PC-3 (cell line): ENCODE measurements at regions not wholly inside any gene's neighbourhood (a gene's known extent, or its start where the extent isn't known, plus 50 kb on each side); places are given as distances from the start of the nearest gene placed in this dataset.

Experiments
- ATAC-seq: fragments of 200-7000 bp; cut with Tn5 transposase; 2 replicates; pipeline ENCODE4 v1.9.1; 2020; ENCODE audit warnings: mild to moderate bottlenecking, moderate library complexity
- BruUV-seq: library from RNA; stranded (reverse); fragments of 400-500 nt; replicated peaks from 2 replicates; lab custom pipeline; 2021; lab: Mats Ljungman, UMichigan
- CTCF ChIA-PET: fragments of 300-600 bp; sonication (Branson Sonifier 250); formaldehyde crosslinking; loops from one replicate; lab custom pipeline; 2022; ENCODE audit warnings: antibody characterized with exemption; lab: Charles Lee
- POLR2A ChIA-PET: fragments of 300-600 bp; sonication (Branson Sonifier 250); formaldehyde crosslinking; loops from one replicate; lab custom pipeline; 2022; ENCODE audit warnings: antibody characterized with exemption; ENCODE audit not compliant: unreplicated experiment; lab: Charles Lee
- DNase-seq: peaks from one replicate; pipeline ENCODE4 v3.0.0-alpha.2; 2015
- H2AFZ ChIP-seq: fragments of 300-600 bp; sonication (generic); 2 replicates; pipeline ENCODE4 v1.6.0; 2016; ENCODE audit warnings: antibody characterized with exemption, low read length
- H3F3A ChIP-seq: fragments of 300-600 bp; sonication (generic); one replicate; pipeline ENCODE4 v1.6.0; 2017; ENCODE audit warnings: antibody characterized with exemption, low read length, control low read depth, mild to moderate bottlenecking; ENCODE audit not compliant: unreplicated experiment
- H3K27ac ChIP-seq: fragments of 300-600 bp; sonication (generic); 2 replicates; pipeline ENCODE4 v1.5.1; 2016; ENCODE audit warnings: mild to moderate bottlenecking, low read length
- H3K27me3 ChIP-seq: fragments of 300-600 bp; sonication (generic); 2 replicates; pipeline ENCODE4 v1.6.1; 2016; ENCODE audit warnings: low read length, mixed read lengths
- H3K36me3 ChIP-seq: fragments of 300-600 bp; sonication (generic); 2 replicates; pipeline ENCODE4 v1.6.1; 2016; ENCODE audit warnings: low read depth, mixed run types, low read length, mixed read lengths
- H3K4me1 ChIP-seq: fragments of 300-600 bp; sonication (generic); 2 replicates; pipeline ENCODE4 v1.5.1; 2016; ENCODE audit warnings: low read length; ENCODE audit not compliant: insufficient read depth
- H3K4me2 ChIP-seq: fragments of 300-600 bp; sonication (generic); 2 replicates; pipeline ENCODE4 v1.6.0; 2016; ENCODE audit warnings: low read length
- H3K4me3 ChIP-seq: fragments of 300-600 bp; sonication (generic); 2 replicates; pipeline ENCODE4 v1.5.1; 2016; ENCODE audit warnings: mild to moderate bottlenecking, low read length, mixed read lengths
- H3K79me2 ChIP-seq: fragments of 300-600 bp; sonication (generic); 2 replicates; pipeline ENCODE4 v1.6.1; 2017; ENCODE audit warnings: low read length, mixed read lengths
- H3K9ac ChIP-seq: fragments of 300-600 bp; sonication (generic); 2 replicates; pipeline ENCODE4 v1.6.0; 2016; ENCODE audit warnings: mild to moderate bottlenecking, low read length
- H3K9me2 ChIP-seq: fragments of 300-600 bp; sonication (generic); replicated peaks from 2 replicates; pipeline ENCODE4 v1.6.1; 2016; ENCODE audit warnings: mixed run types, low read length, mixed read lengths
- H3K9me3 ChIP-seq: fragments of 300-600 bp; sonication (generic); 2 replicates; pipeline ENCODE4 v1.6.1; 2016; ENCODE audit warnings: low read length, mixed read lengths
- H4K20me1 ChIP-seq: fragments of 300-600 bp; sonication (generic); 2 replicates; pipeline ENCODE4 v1.6.1; 2016; ENCODE audit warnings: low read length, mixed read lengths
- EZH2 ChIP-seq: fragments of 300-600 bp; sonication (generic); IDR thresholded peaks from one replicate; pipeline ENCODE4 v1.6.1; 2017; ENCODE audit warnings: antibody characterized with exemption, mild to moderate bottlenecking, low read length; ENCODE audit not compliant: unreplicated experiment
- EZH2phosphoT487 ChIP-seq: fragments of 300-600 bp; sonication (generic); IDR thresholded peaks from 2 replicates; pipeline ENCODE4 v1.6.1; 2018; ENCODE audit warnings: mild to moderate bottlenecking, antibody characterized with exemption, low read length, borderline replicate concordance
- intact Hi-C: fragments of 100-400 bp; cut with micrococcal nuclease; formaldehyde crosslinking; loops from 2 replicates; pipeline ENCODE4 v1.9.0; 2023
- TF ChIP-seq, protein P1 (sequence below): fragments of 300-600 bp; sonication (generic); conservative IDR thresholded peaks from 2 replicates; pipeline ENCODE4 v1.5.1; 2017; ENCODE audit warnings: antibody characterized with exemption, low read depth, mild to moderate bottlenecking, low read length

- Histone ChIP-seq H3K27ac (no peak overlapping the region), H3K79me2 (no peaks in the 10 kb centered on the region), H3K9ac (no peak overlapping the region), H2AFZ (no peak overlapping the region), H3F3A (no peaks in the 10 kb centered on the region), H3K9me2 (no peaks in the 10 kb centered on the region), H3K9me3 (peaks cover 9% of the 10 kb centered on the region), H3K4me3 (no peak overlapping the region), H3K4me1 (no peaks in the 10 kb centered on the region), H4K20me1 (no peaks in the 10 kb centered on the region), H3K36me3 (no peaks in the 10 kb centered on the region), H3K4me2 (no peak overlapping the region), H3K27me3 (no peaks in the 10 kb centered on the region)
- ChIA-PET POLR2A (no interaction called here), CTCF (no interaction called here)
- TF ChIP-seq EZH2phosphoT487, result no peak
- no peak for TF ChIP-seq EZH2
- TF ChIP-seq, protein P1, sequence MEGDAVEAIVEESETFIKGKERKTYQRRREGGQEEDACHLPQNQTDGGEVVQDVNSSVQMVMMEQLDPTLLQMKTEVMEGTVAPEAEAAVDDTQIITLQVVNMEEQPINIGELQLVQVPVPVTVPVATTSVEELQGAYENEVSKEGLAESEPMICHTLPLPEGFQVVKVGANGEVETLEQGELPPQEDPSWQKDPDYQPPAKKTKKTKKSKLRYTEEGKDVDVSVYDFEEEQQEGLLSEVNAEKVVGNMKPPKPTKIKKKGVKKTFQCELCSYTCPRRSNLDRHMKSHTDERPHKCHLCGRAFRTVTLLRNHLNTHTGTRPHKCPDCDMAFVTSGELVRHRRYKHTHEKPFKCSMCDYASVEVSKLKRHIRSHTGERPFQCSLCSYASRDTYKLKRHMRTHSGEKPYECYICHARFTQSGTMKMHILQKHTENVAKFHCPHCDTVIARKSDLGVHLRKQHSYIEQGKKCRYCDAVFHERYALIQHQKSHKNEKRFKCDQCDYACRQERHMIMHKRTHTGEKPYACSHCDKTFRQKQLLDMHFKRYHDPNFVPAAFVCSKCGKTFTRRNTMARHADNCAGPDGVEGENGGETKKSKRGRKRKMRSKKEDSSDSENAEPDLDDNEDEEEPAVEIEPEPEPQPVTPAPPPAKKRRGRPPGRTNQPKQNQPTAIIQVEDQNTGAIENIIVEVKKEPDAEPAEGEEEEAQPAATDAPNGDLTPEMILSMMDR, result no peak
- no peak for DNase-seq
- BruUV-seq, result no TSS peak
- intact Hi-C loops, result no loop called here
- no peak for ATAC-seq
These were observed 117.6 kb downstream of the COX7C start for GRCh38 chr5:86735370-86735769.

DNA sequence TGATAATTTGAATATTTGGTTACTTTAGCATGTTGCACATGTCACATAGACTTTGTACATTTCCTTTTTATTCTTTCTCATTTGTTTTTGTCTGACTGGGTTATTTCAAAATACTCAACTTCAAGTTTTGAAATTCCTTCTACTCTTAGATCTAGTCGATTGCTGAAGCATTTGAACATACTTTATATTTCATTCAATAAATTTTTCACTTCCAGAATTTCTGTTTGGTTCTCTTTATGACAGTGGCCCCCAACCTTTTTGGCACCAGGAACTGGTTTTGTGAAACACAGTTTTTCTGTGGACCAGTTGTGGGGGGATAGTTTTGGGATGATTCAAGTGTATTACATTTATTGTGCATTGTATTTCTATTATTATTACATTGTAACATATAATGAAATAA is 119.8 kb downstream of the COX7C start:
- ATAC-seq, result no peak
- intact Hi-C loops, result no loop called here
- ChIA-PET CTCF (no interaction called here), POLR2A (no interaction called here)
- Histone ChIP-seq H3K36me3 (no peaks in the 10 kb centered on the region), H3K4me2 (no peak overlapping the region), H3K9ac (no peak overlapping the region), H3F3A (no peaks in the 10 kb centered on the region), H3K79me2 (no peaks in the 10 kb centered on the region), H3K9me3 (peaks cover 9% of the 10 kb centered on the region), H3K4me3 (no peak overlapping the region), H3K27ac (no peak overlapping the region), H4K20me1 (no peaks in the 10 kb centered on the region), H3K4me1 (no peaks in the 10 kb centered on the region), H2AFZ (no peak overlapping the region), H3K9me2 (no peaks in the 10 kb centered on the region), H3K27me3 (no peaks in the 10 kb centered on the region)
- DNase-seq, result no peak
- BruUV-seq, result no TSS peak
- TF ChIP-seq, protein P1, result no peak
- TF ChIP-seq EZH2phosphoT487 (no peak), EZH2 (no peak)

GRCh38 chr5:86748538-86749105 is 130.9 kb downstream of the COX7C start:
- ChIA-PET POLR2A (no interaction called here), CTCF (no interaction called here)
- Histone ChIP-seq H4K20me1 (no peaks in the 10 kb centered on the region), H3K9me2 (no peaks in the 10 kb centered on the region), H3K4me2 (peak overlapping the region; percentile 6), H3K79me2 (no peaks in the 10 kb centered on the region), H3K27ac (no peak overlapping the region), H3F3A (no peaks in the 10 kb centered on the region), H3K9ac (no peak overlapping the region), H3K27me3 (no peaks in the 10 kb centered on the region), H2AFZ (0 out of 2 replicates have a peak overlapping the region, but pooled peaks have one; percentile 3), H3K4me3 (no peak overlapping the region), H3K4me1 (peaks cover 32% of the 10 kb centered on the region), H3K36me3 (no peaks in the 10 kb centered on the region), H3K9me3 (no peaks in the 10 kb centered on the region)
- ATAC-seq (peak; percentile 48), DNase-seq (peak; percentile 58)
- no TSS peak for BruUV-seq
- intact Hi-C loops, result no loop called here
- TF ChIP-seq EZH2 (no peak), EZH2phosphoT487 (no peak)
- TF ChIP-seq, protein P1, result no peak
